CD8-positive, alpha-beta memory T cell (primary cell): ENCODE measurements at regions not wholly inside any gene's neighbourhood (a gene's known extent, or its start where the extent isn't known, plus 50 kb on each side); places are given as distances from the start of the nearest gene placed in this dataset.

Source experiments
- CTCF ChIA-PET: fragments of 350-600 bp; sonication (Branson Sonifier 250); formaldehyde crosslinking; loops from one replicate; lab custom pipeline; 2021; ENCODE audit warnings: antibody characterized with exemption; lab: Charles Lee
- POLR2A ChIA-PET: fragments of 350-600 bp; sonication (Branson Sonifier 250); formaldehyde crosslinking; loops from one replicate; lab custom pipeline; 2021; ENCODE audit warnings: antibody characterized with exemption; lab: Charles Lee
- DNase-seq, 5 donors: peaks; one replicate each; pipeline versions ENCODE4 v3.0.0 to v3.0.0-alpha.2; 2020 to 2022; ENCODE audit warnings: mixed read lengths in 1 of 5
- H3K27ac ChIP-seq: one replicate; pipeline ENCODE4 v1.7.0; 2013; ENCODE audit warnings: low read depth, mild to moderate bottlenecking, low read length, moderate library complexity
- H3K27me3 ChIP-seq: 2 replicates; pipeline ENCODE4 v1.7.0; 2013; ENCODE audit warnings: low read length, mild to moderate bottlenecking; ENCODE audit not compliant: insufficient read depth, poor library complexity, severe bottlenecking
- H3K36me3 ChIP-seq: 2 replicates; pipeline ENCODE4 v1.7.0; 2013; ENCODE audit warnings: mild to moderate bottlenecking, low read length, moderate library complexity; ENCODE audit not compliant: insufficient read depth
- H3K4me1 ChIP-seq: 2 replicates; pipeline ENCODE4 v1.7.0; 2013; ENCODE audit warnings: mild to moderate bottlenecking, low read length, moderate library complexity; ENCODE audit not compliant: insufficient read depth
- H3K4me3 ChIP-seq: 2 replicates; pipeline ENCODE4 v1.7.0; 2013; ENCODE audit warnings: mild to moderate bottlenecking, low read length
- H3K9me3 ChIP-seq: 2 replicates; pipeline ENCODE4 v1.7.0; 2013; ENCODE audit warnings: mild to moderate bottlenecking, low read length
- H3K27ac Mint-ChIP-seq, 8 donors: one replicate each; pipeline ENCODE4 v1.8.0; 2020 to 2021; ENCODE audit warnings: mixed read lengths in 8 of 8, mild to moderate bottlenecking in 6 of 8, inconsistent platforms in 3 of 8, moderate library complexity in 3 of 8
- H3K27me3 Mint-ChIP-seq, 2 donors: one replicate each; pipeline ENCODE4 v1.8.0; 2020 to 2021; ENCODE audit warnings: mixed read lengths in 2 of 2, mild to moderate bottlenecking in 1 of 2, moderate library complexity in 1 of 2
- H3K36me3 Mint-ChIP-seq, 3 donors: one replicate each; pipeline ENCODE4 v1.8.0; 2020 to 2021; ENCODE audit warnings: mixed read lengths in 3 of 3, inconsistent platforms in 1 of 3, mild to moderate bottlenecking in 1 of 3
- H3K4me1 Mint-ChIP-seq, 3 donors: one replicate each; pipeline ENCODE4 v1.8.0; 2020 to 2021; ENCODE audit warnings: mixed read lengths in 3 of 3, inconsistent platforms in 1 of 3, mild to moderate bottlenecking in 1 of 3
- H3K4me3 Mint-ChIP-seq, 7 donors: one replicate each; pipeline ENCODE4 v1.8.0; 2020 to 2021; ENCODE audit warnings: mixed read lengths in 7 of 7, mild to moderate bottlenecking in 6 of 7, moderate library complexity in 4 of 7, inconsistent platforms in 2 of 7
- H3K9me3 Mint-ChIP-seq, 5 donors: one replicate each; pipeline ENCODE4 v1.8.0; 2020 to 2022; ENCODE audit warnings: mixed read lengths in 5 of 5, mild to moderate bottlenecking in 3 of 5, moderate library complexity in 2 of 5, inconsistent platforms in 1 of 5

GRCh38 chr7:79716329-79716728 lies 262.9 kb upstream of the MAGI2 start:
- ChIA-PET POLR2A (no interaction called here), CTCF (no interaction called here)
- H3K27ac Mint-ChIP-seq, result no peak overlapping the region
- no peaks in the 10 kb centered on the region for H3K27me3 ChIP-seq
- no peak overlapping the region for H3K4me3 ChIP-seq
- H3K9me3 Mint-ChIP-seq, result peaks cover 6 to 20% (median 7%) of the 10 kb centered on the region in 5 donors
- H3K27me3 Mint-ChIP-seq, result no peaks in the 10 kb centered on the region
- no peaks in the 10 kb centered on the region for H3K36me3 Mint-ChIP-seq
- no peaks in the 10 kb centered on the region for H3K4me1 ChIP-seq
- no peak overlapping the region for H3K4me3 Mint-ChIP-seq
- no peaks in the 10 kb centered on the region for H3K9me3 ChIP-seq
- no peaks in the 10 kb centered on the region for H3K36me3 ChIP-seq
- H3K27ac ChIP-seq, result no peak overlapping the region
- DNase-seq, result no peak
- no peaks in the 10 kb centered on the region for H3K4me1 Mint-ChIP-seq

- Histone ChIP-seq H3K27ac (no peak overlapping the region), H3K27me3 (no peaks in the 10 kb centered on the region), H3K4me3 (no peak overlapping the region), H3K9me3 (no peaks in the 10 kb centered on the region), H3K36me3 (no peaks in the 10 kb centered on the region), H3K4me1 (no peaks in the 10 kb centered on the region)
- Mint-ChIP-seq H3K27ac (no peak overlapping the region), H3K36me3 (peaks cover 0 to 2% (median 0%) of the 10 kb centered on the region in 3 donors), H3K27me3 (no peaks in the 10 kb centered on the region), H3K9me3 (peaks cover 0 to 25% (median 3%) of the 10 kb centered on the region in 5 donors), H3K4me3 (no peak overlapping the region), H3K4me1 (no peaks in the 10 kb centered on the region)
- ChIA-PET CTCF (no interaction called here), POLR2A (no interaction called here)
- no peak for DNase-seq
These were observed 260.6 kb upstream of the MAGI2 start for GRCh38 chr7:79714081-79714480.

DNA sequence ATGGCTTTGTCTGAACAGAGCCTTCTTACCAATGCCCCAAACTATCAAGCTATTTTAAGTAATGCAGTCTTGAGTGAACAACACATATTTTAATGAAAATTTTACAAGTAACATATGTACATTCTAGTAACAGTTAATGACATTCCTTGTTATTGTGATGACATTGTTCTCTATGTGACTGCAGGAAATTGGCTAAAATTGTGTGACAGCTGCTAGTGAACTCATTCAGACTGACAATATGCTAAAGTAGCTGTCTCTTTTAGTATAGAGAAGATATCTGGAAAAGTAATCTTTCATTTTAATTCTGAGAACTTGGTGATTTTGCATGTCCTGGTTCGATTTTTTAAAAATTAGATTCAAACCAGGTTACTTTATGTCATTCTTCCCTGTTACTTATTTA lies 259.8 kb upstream of the MAGI2 start:
- no peaks in the 10 kb centered on the region for H3K9me3 ChIP-seq
- H3K27me3 Mint-ChIP-seq, result peaks cover 0 to under 1% of the 10 kb centered on the region in 2 donors
- H3K4me3 ChIP-seq, result no peak overlapping the region
- no peaks in the 10 kb centered on the region for H3K4me1 ChIP-seq
- no peaks in the 10 kb centered on the region for H3K36me3 ChIP-seq
- CTCF ChIA-PET, result no interaction called here
- peaks cover 0 to 2% (median 0%) of the 10 kb centered on the region in 3 donors for H3K36me3 Mint-ChIP-seq
- no peak overlapping the region for H3K27ac ChIP-seq
- no peaks in the 10 kb centered on the region for H3K27me3 ChIP-seq
- H3K4me3 Mint-ChIP-seq, result no peak overlapping the region
- H3K27ac Mint-ChIP-seq, result no peak overlapping the region
- H3K4me1 Mint-ChIP-seq, result no peaks in the 10 kb centered on the region
- peaks cover 0 to 25% (median 1%) of the 10 kb centered on the region in 5 donors for H3K9me3 Mint-ChIP-seq
- no peak for DNase-seq
- POLR2A ChIA-PET, result no interaction called here

- POLR2A ChIA-PET, result no interaction called here
- H3K4me3 Mint-ChIP-seq, result no peak overlapping the region
- Histone ChIP-seq H3K36me3 (no peaks in the 10 kb centered on the region), H3K27ac (no peak overlapping the region), H3K4me1 (no peaks in the 10 kb centered on the region), H3K4me3 (no peak overlapping the region), H3K9me3 (no peaks in the 10 kb centered on the region), H3K27me3 (no peaks in the 10 kb centered on the region)
- peaks cover 0 to 20% (median 2%) of the 10 kb centered on the region in 5 donors for H3K9me3 Mint-ChIP-seq
- DNase-seq, result no peak
- CTCF ChIA-PET, result no interaction called here
- peaks cover 0 to 2% (median 0%) of the 10 kb centered on the region in 3 donors for H3K36me3 Mint-ChIP-seq
- no peaks in the 10 kb centered on the region for H3K4me1 Mint-ChIP-seq
- peaks cover 0 to 1% of the 10 kb centered on the region in 2 donors for H3K27me3 Mint-ChIP-seq
- H3K27ac Mint-ChIP-seq, result no peak overlapping the region
These were observed 258.2 kb upstream of the MAGI2 start for GRCh38 chr7:79711660-79712059.

DNA sequence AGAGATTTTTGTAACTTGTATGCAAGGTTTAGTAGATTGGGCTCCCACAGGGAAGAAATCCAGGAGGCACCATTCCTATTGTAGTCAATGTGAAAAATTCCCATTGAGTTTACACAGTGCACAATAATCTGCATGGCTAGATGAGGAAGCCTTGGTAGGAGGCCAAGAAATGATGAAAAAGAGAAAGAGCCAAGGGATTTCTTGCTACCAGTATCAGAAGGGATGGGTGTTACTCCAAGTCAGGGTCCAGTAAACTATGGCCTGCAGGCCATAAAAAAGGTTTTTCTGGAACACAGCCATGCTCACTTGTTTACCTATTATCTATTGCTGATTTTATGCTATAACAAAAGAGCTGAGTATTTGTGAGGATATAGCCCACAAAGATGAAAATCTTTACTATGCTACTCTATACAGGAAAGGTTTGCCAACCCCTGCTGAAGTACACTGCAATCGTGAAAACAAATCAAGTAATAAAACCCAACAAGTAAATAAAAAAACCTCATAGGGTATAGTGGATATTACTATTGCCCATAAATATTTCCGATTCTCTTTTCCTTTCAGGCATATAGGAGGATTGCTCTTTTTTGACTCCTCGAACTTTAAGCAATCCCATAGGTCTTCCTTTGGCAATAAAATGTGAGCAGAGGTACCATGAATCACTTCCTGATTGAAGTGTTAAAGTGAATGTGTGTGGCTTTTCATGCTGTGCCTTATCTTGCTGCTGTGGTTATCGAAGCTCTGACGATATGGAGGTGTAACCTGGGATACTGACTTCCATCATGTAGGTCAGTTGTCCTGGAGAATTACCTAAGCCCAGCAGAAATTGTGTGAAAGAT lies 256.3 kb upstream of the MAGI2 start:
- no peaks in the 10 kb centered on the region for H3K4me1 ChIP-seq
- Mint-ChIP-seq H3K4me3 (no peak overlapping the region), H3K27me3 (peaks cover 0 to 1% of the 10 kb centered on the region in 2 donors), H3K27ac (no peak overlapping the region), H3K9me3 (peaks cover 0 to 14% (median 6%) of the 10 kb centered on the region in 5 donors), H3K4me1 (no peaks in the 10 kb centered on the region), H3K36me3 (peaks cover 0 to 2% (median 0%) of the 10 kb centered on the region in 3 donors)
- POLR2A ChIA-PET, result no interaction called here
- no peak for DNase-seq
- H3K4me3 ChIP-seq, result no peak overlapping the region
- H3K27me3 ChIP-seq, result no peaks in the 10 kb centered on the region
- H3K27ac ChIP-seq, result no peak overlapping the region
- H3K9me3 ChIP-seq, result no peaks in the 10 kb centered on the region
- no peaks in the 10 kb centered on the region for H3K36me3 ChIP-seq
- CTCF ChIA-PET, result no interaction called here

DNA sequence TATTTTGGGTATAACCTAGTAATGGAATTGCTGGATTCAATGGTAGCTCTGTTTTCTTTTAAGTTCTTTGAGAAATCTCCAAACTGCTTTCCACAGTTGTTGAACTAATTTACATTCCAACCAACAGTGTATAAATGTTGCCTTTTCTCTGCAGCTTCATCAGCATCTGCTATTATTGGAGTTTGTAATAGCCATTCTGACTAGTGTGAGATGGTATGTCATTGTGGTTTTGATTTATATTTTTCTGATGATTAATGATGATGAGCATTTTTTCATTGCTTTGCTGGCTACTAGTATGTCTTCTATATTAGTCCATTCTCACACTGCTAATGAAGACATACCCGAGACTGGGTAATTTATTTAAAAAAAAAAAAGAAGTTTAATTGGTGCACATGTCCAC lies 248.6 kb upstream of the MAGI2 start:
- POLR2A ChIA-PET, result no interaction called here
- Histone ChIP-seq H3K4me1 (no peaks in the 10 kb centered on the region), H3K4me3 (no peak overlapping the region), H3K27me3 (no peaks in the 10 kb centered on the region), H3K9me3 (no peaks in the 10 kb centered on the region), H3K36me3 (no peaks in the 10 kb centered on the region), H3K27ac (no peak overlapping the region)
- no peak overlapping the region for H3K4me3 Mint-ChIP-seq
- DNase-seq, result no peak
- no peaks in the 10 kb centered on the region for H3K27me3 Mint-ChIP-seq
- H3K36me3 Mint-ChIP-seq, result no peaks in the 10 kb centered on the region
- H3K9me3 Mint-ChIP-seq, result peaks cover 4 to 15% (median 6%) of the 10 kb centered on the region in 5 donors
- H3K4me1 Mint-ChIP-seq, result no peaks in the 10 kb centered on the region
- CTCF ChIA-PET, result no interaction called here
- no peak overlapping the region for H3K27ac Mint-ChIP-seq

- no peaks in the 10 kb centered on the region for H3K4me1 ChIP-seq
- ChIA-PET CTCF (no interaction called here), POLR2A (no interaction called here)
- no peak overlapping the region for H3K4me3 ChIP-seq
- H3K36me3 Mint-ChIP-seq, result no peaks in the 10 kb centered on the region
- H3K4me1 Mint-ChIP-seq, result no peaks in the 10 kb centered on the region
- no peaks in the 10 kb centered on the region for H3K9me3 ChIP-seq
- H3K27me3 ChIP-seq, result no peaks in the 10 kb centered on the region
- no peak for DNase-seq
- H3K27ac Mint-ChIP-seq, result no peak overlapping the region
- H3K27ac ChIP-seq, result no peak overlapping the region
- peaks cover 4 to 22% (median 10%) of the 10 kb centered on the region in 5 donors for H3K9me3 Mint-ChIP-seq
- no peak overlapping the region for H3K4me3 Mint-ChIP-seq
- peaks cover 0 to 3% of the 10 kb centered on the region in 2 donors for H3K27me3 Mint-ChIP-seq
- H3K36me3 ChIP-seq, result no peaks in the 10 kb centered on the region
These were observed 238.5 kb upstream of the MAGI2 start for GRCh38 chr7:79692015-79692414.

DNA sequence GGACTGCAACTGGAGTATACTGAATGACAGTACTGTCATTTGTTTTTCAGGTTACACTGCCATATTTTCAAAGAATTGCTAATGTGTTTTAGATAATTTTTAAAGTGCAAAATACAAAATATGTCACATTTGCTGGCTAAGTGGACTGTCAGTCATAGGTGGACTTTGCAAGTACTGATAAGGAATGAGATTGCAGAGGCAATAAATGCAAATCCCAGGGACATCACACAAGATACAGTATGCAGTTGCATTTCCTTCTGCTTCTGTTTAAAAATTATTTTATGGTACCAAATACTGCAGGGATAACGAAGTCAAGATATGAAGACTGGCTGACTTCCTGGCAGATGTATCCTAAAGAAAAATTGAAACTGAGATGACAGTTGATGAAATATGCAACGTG lies 237.6 kb upstream of the MAGI2 start:
- no peak for DNase-seq
- Mint-ChIP-seq H3K4me1 (no peaks in the 10 kb centered on the region), H3K27me3 (peaks cover 0 to 3% of the 10 kb centered on the region in 2 donors), H3K4me3 (no peak overlapping the region), H3K27ac (no peak overlapping the region), H3K9me3 (peaks cover 4 to 22% (median 8%) of the 10 kb centered on the region in 5 donors), H3K36me3 (no peaks in the 10 kb centered on the region)
- POLR2A ChIA-PET, result no interaction called here
- no peak overlapping the region for H3K4me3 ChIP-seq
- no peak overlapping the region for H3K27ac ChIP-seq
- no peaks in the 10 kb centered on the region for H3K4me1 ChIP-seq
- no peaks in the 10 kb centered on the region for H3K9me3 ChIP-seq
- H3K36me3 ChIP-seq, result no peaks in the 10 kb centered on the region
- no peaks in the 10 kb centered on the region for H3K27me3 ChIP-seq
- CTCF ChIA-PET, result no interaction called here
